Upper lobe of left lung (tissue), 6 donors: ENCODE measurements at regions not wholly inside any gene's neighbourhood (a gene's known extent, or its start where the extent isn't known, plus 50 kb on each side); places are given as distances from the start of the nearest gene placed in this dataset.

Experiments
- ATAC-seq, 2 donors: fragments of 200-7000 bp; cut with Tn5 transposase; one replicate each; pipeline ENCODE4 v1.9.1; 2022; ENCODE audit warnings: mild to moderate bottlenecking in 2 of 2, moderate library complexity in 2 of 2; ENCODE audit not compliant: low FRiP score in 2 of 2
- DNase-seq, 2 donors: peaks; one replicate each; pipeline ENCODE4 v3.0.0-alpha.2; 2019 to 2020
- H3K27ac ChIP-seq, 4 donors: fragments of 200-600 bp; sonication (generic); one replicate each; pipeline ENCODE4 v1.5.1; 2016 to 2019
- H3K27me3 ChIP-seq, 4 donors: fragments of 200-600 bp; sonication (generic); one replicate each; pipeline ENCODE4 v1.5.1; 2017 to 2019
- H3K36me3 ChIP-seq, 4 donors: fragments of 200-600 bp; sonication (generic); one replicate each; pipeline ENCODE4 v1.5.1; 2016 to 2019
- H3K4me1 ChIP-seq, 4 donors: fragments of 200-600 bp; sonication (generic); one replicate each; pipeline ENCODE4 v1.5.1; 2018 to 2019
- H3K4me3 ChIP-seq, 4 donors: fragments of 200-600 bp; sonication (generic); one replicate each; pipeline ENCODE4 v1.5.1; 2017 to 2019; ENCODE audit warnings: mild to moderate bottlenecking in 2 of 4, moderate library complexity in 1 of 4
- H3K9me3 ChIP-seq, 4 donors: fragments of 200-600 bp; sonication (generic); one replicate each; pipeline ENCODE4 v1.5.1; 2018 to 2019
- EP300 ChIP-seq, 4 donors: sonication (generic); formaldehyde crosslinking; IDR thresholded peaks; one replicate each; pipeline ENCODE4 v1.5.1; 2017; ENCODE audit warnings: antibody characterized with exemption in 4 of 4, control low read depth in 2 of 4
- POLR2A ChIP-seq, 4 donors: fragments of 450-650 bp; IDR thresholded peaks; one replicate each; pipeline ENCODE4 v1.5.1; 2016 to 2017; ENCODE audit warnings: antibody characterized with exemption in 4 of 4, mild to moderate bottlenecking in 2 of 4
- POLR2AphosphoS5 ChIP-seq, 2 donors: sonication (generic); formaldehyde crosslinking; IDR thresholded peaks; one replicate each; pipeline ENCODE4 v1.5.1; 2017; ENCODE audit warnings: antibody characterized with exemption in 2 of 2
- WGBS, 2 donors: methylation state at CpG; one replicate each; pipeline ENCODE4 v1.1.5; 2017 to 2018; 5-methylcytosine and 5-hydroxymethylcytosine counted together
- TF ChIP-seq, protein P1 (sequence below), 6 experiments: fragments of 450-650 bp in 4 of 6; fragments of 200-600 bp in 2 of 6; sonication (generic) in 2 of 6; IDR thresholded peaks; one replicate each; pipeline ENCODE4 v1.5.1; 2016 to 2019; ENCODE audit warnings: antibody characterized with exemption in 6 of 6
- donor health status: DM: no; HTN: no; CAD: no; lungs with moderate emphysema.
- donor health status: DM: no; HTN: yes; CAD: no; lungs with severe emphysema.

DNA sequence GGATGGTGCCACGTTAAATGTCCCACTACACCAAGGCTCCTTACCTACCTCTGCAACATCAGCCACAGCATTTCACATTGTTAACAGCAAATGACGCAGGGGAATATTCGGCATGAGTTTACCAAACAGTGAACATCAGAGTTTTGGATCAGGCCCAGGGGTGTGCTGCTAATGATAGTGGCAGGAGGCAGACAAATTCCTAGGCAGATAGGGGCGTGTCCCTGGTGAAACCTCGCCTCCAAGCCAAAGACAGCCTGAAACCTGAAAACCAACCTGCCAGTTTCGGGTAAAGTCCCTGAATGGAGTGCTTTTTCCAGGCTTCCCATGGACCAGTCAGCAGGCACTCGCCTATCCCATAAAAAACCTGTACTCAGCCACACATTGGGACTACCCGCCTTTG lies 133.6 kb downstream of the SH3BGRL2 start:
- H3K4me1 ChIP-seq: no peaks in the 10 kb centered on the region
- DNase-seq (no peak), ATAC-seq (no peak)
- no peaks in the 10 kb centered on the region for H3K36me3 ChIP-seq
- peaks cover 0 to 4% (median 0%) of the 10 kb centered on the region in 4 donors for H3K9me3 ChIP-seq
- TF ChIP-seq POLR2A (IDR thresholded peaks at IDR 0.05) (no peak), EP300 (IDR thresholded peaks at IDR 0.05) (no peak), POLR2AphosphoS5 (IDR thresholded peaks at IDR 0.05) (no peak)
- TF ChIP-seq, protein P1, sequence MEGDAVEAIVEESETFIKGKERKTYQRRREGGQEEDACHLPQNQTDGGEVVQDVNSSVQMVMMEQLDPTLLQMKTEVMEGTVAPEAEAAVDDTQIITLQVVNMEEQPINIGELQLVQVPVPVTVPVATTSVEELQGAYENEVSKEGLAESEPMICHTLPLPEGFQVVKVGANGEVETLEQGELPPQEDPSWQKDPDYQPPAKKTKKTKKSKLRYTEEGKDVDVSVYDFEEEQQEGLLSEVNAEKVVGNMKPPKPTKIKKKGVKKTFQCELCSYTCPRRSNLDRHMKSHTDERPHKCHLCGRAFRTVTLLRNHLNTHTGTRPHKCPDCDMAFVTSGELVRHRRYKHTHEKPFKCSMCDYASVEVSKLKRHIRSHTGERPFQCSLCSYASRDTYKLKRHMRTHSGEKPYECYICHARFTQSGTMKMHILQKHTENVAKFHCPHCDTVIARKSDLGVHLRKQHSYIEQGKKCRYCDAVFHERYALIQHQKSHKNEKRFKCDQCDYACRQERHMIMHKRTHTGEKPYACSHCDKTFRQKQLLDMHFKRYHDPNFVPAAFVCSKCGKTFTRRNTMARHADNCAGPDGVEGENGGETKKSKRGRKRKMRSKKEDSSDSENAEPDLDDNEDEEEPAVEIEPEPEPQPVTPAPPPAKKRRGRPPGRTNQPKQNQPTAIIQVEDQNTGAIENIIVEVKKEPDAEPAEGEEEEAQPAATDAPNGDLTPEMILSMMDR (IDR thresholded peaks at IDR 0.05): no peak
- no peaks in the 10 kb centered on the region for H3K27me3 ChIP-seq
- 72 to 74% methylated on average over 8 of the region's 8 CpGs for WGBS, 2 donors
- H3K4me3 ChIP-seq: no peak overlapping the region
- no peak overlapping the region for H3K27ac ChIP-seq

DNA sequence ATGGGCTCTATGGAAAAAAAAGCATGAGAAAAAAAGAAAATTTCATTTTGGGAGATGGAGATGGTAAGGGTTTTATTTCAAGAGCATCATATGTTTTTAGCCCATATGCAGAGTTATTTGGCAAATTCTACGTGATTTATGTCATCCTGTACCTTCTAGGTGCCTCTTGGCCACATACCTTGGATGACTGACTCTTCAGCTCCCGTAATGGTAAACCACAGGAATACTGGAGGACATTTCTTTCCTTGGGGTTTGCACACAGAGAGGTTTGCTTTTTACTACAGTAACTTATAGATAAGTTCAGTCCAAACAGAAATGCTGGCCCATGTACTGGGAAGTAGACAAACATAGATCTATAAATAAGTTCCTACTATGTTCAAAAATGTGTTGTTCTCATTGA lies 132.2 kb downstream of the SH3BGRL2 start:
- Histone ChIP-seq H3K36me3 (no peaks in the 10 kb centered on the region), H3K27me3 (no peaks in the 10 kb centered on the region), H3K4me3 (no peak overlapping the region), H3K9me3 (peaks cover 0 to 4% (median 0%) of the 10 kb centered on the region in 4 donors), H3K27ac (no peak overlapping the region), H3K4me1 (no peaks in the 10 kb centered on the region)
- no peak for TF ChIP-seq POLR2AphosphoS5 (IDR thresholded peaks at IDR 0.05)
- no peak for DNase-seq
- 77 to 82% methylated on average over 2 of the region's 2 CpGs for WGBS, 2 donors
- no peak for ATAC-seq

DNA sequence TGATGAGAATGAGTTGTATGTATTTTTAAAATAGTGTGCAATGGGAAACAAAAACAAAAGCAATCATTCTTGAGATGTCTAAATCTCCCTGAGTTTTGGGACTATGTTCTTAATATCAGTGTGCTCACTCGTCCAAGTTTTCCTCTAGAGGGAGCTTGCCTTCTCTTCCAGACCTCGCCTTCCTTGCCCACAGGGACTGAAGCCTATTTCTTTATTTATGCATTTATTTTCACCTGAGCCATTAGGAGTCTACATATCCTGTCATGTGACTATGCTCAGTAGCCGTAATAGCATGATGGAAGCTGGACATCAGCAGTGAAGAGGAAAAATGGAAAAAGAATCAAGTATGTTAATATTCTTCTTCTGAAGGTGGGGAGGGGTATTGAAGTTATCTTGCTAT lies 131.2 kb downstream of the SH3BGRL2 start:
- Histone ChIP-seq H3K27ac (no peak overlapping the region), H3K27me3 (no peaks in the 10 kb centered on the region), H3K9me3 (peaks cover 0 to 4% (median 0%) of the 10 kb centered on the region in 4 donors), H3K36me3 (no peaks in the 10 kb centered on the region), H3K4me1 (no peaks in the 10 kb centered on the region), H3K4me3 (no peak overlapping the region)
- TF ChIP-seq EP300 (IDR thresholded peaks at IDR 0.05) (no peak), POLR2A (IDR thresholded peaks at IDR 0.05) (no peak), POLR2AphosphoS5 (IDR thresholded peaks at IDR 0.05) (no peak)
- TF ChIP-seq, protein P1 (IDR thresholded peaks at IDR 0.05): no peak
- 41 to 44% methylated on average over 3 of the region's 3 CpGs for WGBS, 2 donors
- DNase-seq (no peak), ATAC-seq (no peak)

DNA sequence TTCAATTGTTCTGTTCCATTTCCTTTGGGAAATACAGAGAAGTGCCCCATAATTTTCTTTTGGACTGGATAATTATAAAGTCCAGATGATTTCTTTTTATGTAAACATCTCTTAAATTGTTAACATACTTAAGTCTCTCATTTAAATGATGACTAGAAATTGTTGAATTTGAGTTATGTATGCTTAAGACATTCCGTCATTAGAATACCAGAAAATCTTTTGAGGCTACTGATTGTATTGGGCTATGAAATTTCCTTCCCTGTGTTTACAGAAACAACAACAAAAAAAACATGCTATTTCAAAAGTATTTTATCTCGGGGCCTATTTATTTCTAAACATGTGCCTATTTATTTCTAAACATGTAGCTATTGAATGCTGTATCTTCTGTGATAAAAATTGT lies 125.4 kb downstream of the SH3BGRL2 start:
- Histone ChIP-seq H3K9me3 (no peaks in the 10 kb centered on the region), H3K4me3 (no peak overlapping the region), H3K27ac (no peak overlapping the region), H3K4me1 (no peaks in the 10 kb centered on the region), H3K36me3 (no peaks in the 10 kb centered on the region), H3K27me3 (no peaks in the 10 kb centered on the region)
- WGBS, 2 donors: 38 to 45% methylated on average over 2 of the region's 2 CpGs
- TF ChIP-seq POLR2AphosphoS5 (IDR thresholded peaks at IDR 0.05) (no peak), POLR2A (IDR thresholded peaks at IDR 0.05) (no peak), EP300 (IDR thresholded peaks at IDR 0.05) (no peak)
- TF ChIP-seq, protein P1 (IDR thresholded peaks at IDR 0.05): no peak
- no peak for DNase-seq
- ATAC-seq: no peak

DNA sequence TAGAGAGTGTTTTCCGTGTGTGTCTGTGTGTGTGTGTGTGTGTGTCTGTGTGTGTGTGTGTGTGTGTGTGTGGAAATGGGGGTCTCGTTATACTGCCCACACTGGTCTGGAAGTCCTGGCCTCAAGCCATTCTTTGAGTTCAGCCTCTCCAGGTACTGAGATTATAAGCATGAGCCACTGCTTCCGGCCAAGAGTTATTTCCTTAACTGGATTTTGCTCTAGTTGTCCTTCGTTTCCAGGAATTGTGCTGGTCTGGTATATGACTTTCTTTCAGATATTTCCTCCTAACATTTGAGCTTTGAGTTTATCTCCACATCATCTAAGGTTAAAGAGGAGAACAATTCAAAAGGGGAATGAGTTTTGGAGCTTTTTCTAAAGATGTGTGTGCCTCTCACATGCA lies 124.8 kb downstream of the SH3BGRL2 start:
- no peaks in the 10 kb centered on the region for H3K27me3 ChIP-seq
- no peak overlapping the region for H3K27ac ChIP-seq
- no peaks in the 10 kb centered on the region for H3K4me1 ChIP-seq
- no peaks in the 10 kb centered on the region for H3K9me3 ChIP-seq
- 42 to 49% methylated on average over 4 of the region's 4 CpGs for WGBS, 2 donors
- no peak for ATAC-seq
- no peak for TF ChIP-seq POLR2AphosphoS5 (IDR thresholded peaks at IDR 0.05)
- TF ChIP-seq EP300 (IDR thresholded peaks at IDR 0.05): no peak
- TF ChIP-seq, protein P1 (IDR thresholded peaks at IDR 0.05): no peak
- TF ChIP-seq POLR2A (IDR thresholded peaks at IDR 0.05): no peak
- H3K36me3 ChIP-seq: no peaks in the 10 kb centered on the region
- no peak overlapping the region for H3K4me3 ChIP-seq
- DNase-seq: no peak
